Upper lobe of right lung (tissue), 1 donor: ENCODE measurements at regions not wholly inside any gene's neighbourhood (a gene's known extent, or its start where the extent isn't known, plus 50 kb on each side); places are given as distances from the start of the nearest gene placed in this dataset. TPM values are rescaled to one million over a fixed set of nuclear protein-coding genes. Genes with fewer than 3 reads are reported as not detected.
A peak's percentile ranks its signal among the peaks of the same experiment; 100 is the strongest.
"Not testable (repeated sequence)": the region's sequence is repeated elsewhere in the genome, so short reads cannot be mapped to it uniquely, and the experiment has no call there.

Source experiments
- ATAC-seq: fragments of 200-7000 bp; cut with Tn5 transposase; one replicate; pipeline ENCODE4 v1.9.1; 2020; ENCODE audit warnings: mild to moderate bottlenecking, moderate library complexity
- DNase-seq: peaks from one replicate; pipeline ENCODE4 v3.0.0-alpha.2; 2020
- H3K27ac ChIP-seq: fragments of 200-600 bp; one replicate; pipeline ENCODE4 v1.8.0; 2022
- H3K27me3 ChIP-seq: fragments of 200-600 bp; one replicate; pipeline ENCODE4 v1.8.0; 2022; ENCODE audit warnings: mild to moderate bottlenecking
- H3K36me3 ChIP-seq: fragments of 200-600 bp; one replicate; pipeline ENCODE4 v1.8.0; 2022
- H3K4me1 ChIP-seq: fragments of 200-600 bp; one replicate; pipeline ENCODE4 v1.8.0; 2022
- H3K4me3 ChIP-seq: fragments of 200-600 bp; one replicate; pipeline ENCODE4 v1.8.0; 2022; ENCODE audit warnings: mild to moderate bottlenecking
- H3K9me3 ChIP-seq: fragments of 200-600 bp; one replicate; pipeline ENCODE4 v1.8.0; 2022
- intact Hi-C: fragments of 100-400 bp; cut with DNase I; formaldehyde crosslinking; loops from one replicate; pipeline ENCODE4 v1.11.0; 2022
- microRNA-seq: library from miRNA; unstranded; fragments of <30 nt; microRNA quantifications from one replicate; pipeline ENCODE4 v1.2.0, GENCODE V29; 2020; ENCODE audit warnings: borderline microRNAs expressed
- TF ChIP-seq, protein P1 (sequence below): fragments of 200-600 bp; IDR thresholded peaks from one replicate; pipeline ENCODE4 v1.8.0; 2022; ENCODE audit warnings: antibody characterized with exemption
- donor health status: DM: no; HTN: yes; CAD: no; lungs with severe emphysema.

DNA sequence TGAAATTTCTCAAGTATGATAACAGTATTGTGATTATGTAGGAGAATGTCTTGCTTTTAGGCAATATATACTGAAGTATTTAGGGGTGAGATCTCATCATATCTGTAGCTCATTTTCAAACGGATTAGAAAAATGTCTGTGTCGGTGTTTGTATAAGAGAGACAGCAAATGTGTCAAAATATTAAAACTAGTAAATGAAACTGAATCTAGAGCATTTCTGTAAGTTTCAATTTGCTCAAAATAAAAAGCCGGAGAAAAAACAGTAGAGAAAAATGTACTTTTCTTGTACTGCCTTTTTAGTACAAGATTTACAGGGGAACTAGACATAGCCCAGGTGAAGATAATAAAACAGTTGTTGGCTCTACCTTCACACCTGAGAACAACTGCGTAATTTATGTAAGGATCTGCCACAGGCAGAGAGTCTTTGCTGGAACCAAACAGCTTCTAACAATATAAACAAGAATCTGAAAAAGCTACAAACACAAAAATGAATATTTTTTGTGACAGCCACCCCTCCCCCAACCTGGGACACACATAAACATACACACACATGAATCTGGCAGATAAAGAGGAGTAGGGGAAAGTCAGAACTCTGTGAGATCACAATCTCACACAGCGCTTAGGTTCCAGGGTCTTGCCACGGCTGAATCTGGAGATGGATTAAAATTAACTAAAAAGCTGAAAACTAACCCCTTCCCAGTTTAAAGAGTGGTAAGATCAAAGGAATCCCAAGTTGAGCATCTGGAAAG, 153.3 kb downstream of the AVL9 start:
- intact Hi-C loops, result no loop called here
- TF ChIP-seq, protein P1, sequence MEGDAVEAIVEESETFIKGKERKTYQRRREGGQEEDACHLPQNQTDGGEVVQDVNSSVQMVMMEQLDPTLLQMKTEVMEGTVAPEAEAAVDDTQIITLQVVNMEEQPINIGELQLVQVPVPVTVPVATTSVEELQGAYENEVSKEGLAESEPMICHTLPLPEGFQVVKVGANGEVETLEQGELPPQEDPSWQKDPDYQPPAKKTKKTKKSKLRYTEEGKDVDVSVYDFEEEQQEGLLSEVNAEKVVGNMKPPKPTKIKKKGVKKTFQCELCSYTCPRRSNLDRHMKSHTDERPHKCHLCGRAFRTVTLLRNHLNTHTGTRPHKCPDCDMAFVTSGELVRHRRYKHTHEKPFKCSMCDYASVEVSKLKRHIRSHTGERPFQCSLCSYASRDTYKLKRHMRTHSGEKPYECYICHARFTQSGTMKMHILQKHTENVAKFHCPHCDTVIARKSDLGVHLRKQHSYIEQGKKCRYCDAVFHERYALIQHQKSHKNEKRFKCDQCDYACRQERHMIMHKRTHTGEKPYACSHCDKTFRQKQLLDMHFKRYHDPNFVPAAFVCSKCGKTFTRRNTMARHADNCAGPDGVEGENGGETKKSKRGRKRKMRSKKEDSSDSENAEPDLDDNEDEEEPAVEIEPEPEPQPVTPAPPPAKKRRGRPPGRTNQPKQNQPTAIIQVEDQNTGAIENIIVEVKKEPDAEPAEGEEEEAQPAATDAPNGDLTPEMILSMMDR, result no peak
- H3K27ac ChIP-seq, result no peak overlapping the region
- DNase-seq (no peak), ATAC-seq (no peak)
- no peaks in the 10 kb centered on the region for H3K9me3 ChIP-seq
- H3K4me3 ChIP-seq, result no peak overlapping the region
- no peaks in the 10 kb centered on the region for H3K36me3 ChIP-seq
- H3K4me1 ChIP-seq, result no peaks in the 10 kb centered on the region
- no peaks in the 10 kb centered on the region for H3K27me3 ChIP-seq

DNA sequence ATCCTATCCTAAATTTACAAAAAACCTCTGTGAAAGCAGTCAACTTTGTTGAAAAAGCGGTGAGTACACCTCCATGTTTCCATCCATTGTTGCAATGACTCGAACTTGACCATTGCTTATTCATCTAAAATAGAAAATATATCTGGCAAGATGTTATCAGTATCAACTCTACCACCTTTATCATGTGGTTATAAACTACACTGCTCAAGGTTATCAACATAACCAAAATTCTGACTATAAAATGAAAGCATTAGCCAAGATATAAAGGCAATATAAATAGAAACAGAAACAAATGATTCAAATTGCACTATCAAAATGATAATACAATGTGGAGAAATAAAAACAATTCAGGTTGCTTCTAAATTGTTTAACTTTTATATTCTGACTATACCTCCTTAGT, 150.0 kb downstream of the AVL9 start:
- intact Hi-C loops, H3K4me1 ChIP-seq, H3K27me3 ChIP-seq, H3K9me3 ChIP-seq, ATAC-seq, DNase-seq, H3K27ac ChIP-seq, H3K36me3 ChIP-seq, H3K4me3 ChIP-seq: not testable (repeated sequence)

DNA sequence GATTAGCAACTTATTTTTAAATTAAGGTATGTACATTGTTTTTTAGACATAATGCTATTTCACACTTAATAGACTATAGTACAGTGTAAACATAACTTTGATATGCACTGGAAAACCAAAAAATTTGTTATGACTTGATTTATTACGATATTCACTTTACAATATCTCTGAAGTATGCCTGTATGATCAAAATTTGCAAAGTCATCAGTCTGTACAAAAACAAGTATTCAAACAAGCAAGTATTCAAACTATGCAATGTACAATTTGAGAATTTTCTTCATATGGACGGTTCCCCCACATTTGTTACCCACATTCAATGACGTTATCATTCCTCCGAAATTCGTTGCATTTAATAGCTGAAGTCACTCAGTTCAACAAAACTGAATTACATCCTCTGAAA, 147.9 kb downstream of the AVL9 start:
- no peaks in the 10 kb centered on the region for H3K36me3 ChIP-seq
- TF ChIP-seq, protein P1, result no peak
- no peak overlapping the region for H3K4me3 ChIP-seq
- intact Hi-C loops, result no loop called here
- no peak for DNase-seq
- no peaks in the 10 kb centered on the region for H3K4me1 ChIP-seq
- no peaks in the 10 kb centered on the region for H3K27me3 ChIP-seq
- no peak for ATAC-seq
- no peaks in the 10 kb centered on the region for H3K9me3 ChIP-seq
- no peak overlapping the region for H3K27ac ChIP-seq

DNA sequence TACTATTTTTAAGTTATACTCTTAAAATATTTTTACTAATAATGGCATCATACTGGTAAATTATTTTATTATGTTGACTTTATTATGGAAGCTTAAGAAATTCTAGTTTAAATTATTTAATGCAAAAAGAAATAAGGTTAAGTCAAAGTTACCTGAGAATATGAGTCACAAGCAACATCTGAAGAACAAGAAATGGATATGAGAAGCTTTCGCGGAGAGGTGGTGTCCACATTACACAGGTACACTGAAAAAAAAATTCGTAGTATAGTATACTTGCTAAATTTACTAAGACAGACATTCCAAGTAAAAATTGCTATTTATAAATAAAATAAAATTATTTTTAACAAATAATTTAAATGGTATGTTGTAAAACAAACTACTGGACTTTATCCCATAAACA, 143.8 kb downstream of the AVL9 start:
- no peak overlapping the region for H3K4me3 ChIP-seq
- H3K27ac ChIP-seq, result no peak overlapping the region
- intact Hi-C loops, result no loop called here
- H3K36me3 ChIP-seq, result no peaks in the 10 kb centered on the region
- H3K4me1 ChIP-seq, result no peaks in the 10 kb centered on the region
- DNase-seq (no peak), ATAC-seq (no peak)
- H3K27me3 ChIP-seq, result no peaks in the 10 kb centered on the region
- TF ChIP-seq, protein P1, result no peak
- no peaks in the 10 kb centered on the region for H3K9me3 ChIP-seq

DNA sequence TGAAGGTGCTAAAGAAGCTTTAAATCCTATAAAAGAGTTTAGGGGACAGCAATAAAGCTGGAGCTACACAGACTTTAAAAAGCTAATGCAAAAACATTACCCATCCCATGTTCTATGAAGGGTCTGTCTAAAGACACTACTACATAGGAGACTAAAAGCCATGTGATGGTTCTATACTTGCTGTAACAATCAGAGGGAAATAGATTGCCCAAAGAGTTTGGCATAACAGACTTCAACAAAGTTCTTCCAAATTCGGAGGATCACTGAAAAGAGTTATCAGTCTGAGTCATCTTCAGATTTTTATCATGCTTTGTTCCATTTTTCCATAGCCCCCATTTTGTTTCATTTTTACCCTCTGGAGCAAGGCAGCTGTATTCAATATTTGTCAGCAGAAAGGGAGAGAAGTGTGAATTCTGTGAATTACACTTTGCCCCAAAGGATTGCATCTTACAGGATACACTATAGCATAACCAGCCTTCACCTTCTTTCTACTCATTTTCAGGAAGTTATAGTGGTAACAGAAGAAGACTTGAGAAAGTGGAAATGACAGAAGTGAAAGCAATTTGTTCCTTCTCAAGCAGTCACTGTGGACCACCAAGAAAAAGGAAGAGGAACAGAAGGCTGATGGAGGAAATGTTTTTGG, 143.3 kb downstream of the AVL9 start:
- H3K27ac ChIP-seq, result not testable (repeated sequence)

More for the DNA sequence above, 143.3 kb downstream of the AVL9 start:
- H3K9me3 ChIP-seq, DNase-seq, H3K36me3 ChIP-seq, H3K27me3 ChIP-seq, intact Hi-C loops, H3K4me3 ChIP-seq, H3K4me1 ChIP-seq: not testable (repeated sequence)
- ATAC-seq, result peak; percentile 71

Small RNA genes in the stretch of these regions (microRNA-seq; reads per million reads assigned to microRNA genes)
- gene MIR550A2 (not detected), gene MIR550B2 (not detected)
